ENCODE measurements at regions not wholly inside any gene's neighbourhood (a gene's known extent, or its start where the extent isn't known, plus 50 kb on each side); places are given as distances from the start of the nearest gene placed in this dataset.

- no peak for DNase-seq (ENCODE audit: low read depth)
- H3K4me3 ChIP-seq (ENCODE audit: low read depth, low read length), result no peak overlapping the region
- TF ChIP-seq CTCF (IDR thresholded peaks at IDR 0.05; ENCODE audit: insufficient read depth, low read depth, low read length), result no peak
Observed at GRCh38 chr15:99921101-99921500, 187.9 kb upstream of the LYSMD4 start.

GRCh38 chr15:99918072-99918471 lies 184.8 kb upstream of the LYSMD4 start:
- H3K4me3 ChIP-seq (ENCODE audit: low read depth, low read length), result no peak overlapping the region
- TF ChIP-seq CTCF (IDR thresholded peaks at IDR 0.05; ENCODE audit: insufficient read depth, low read depth, low read length), result no peak
- DNase-seq (ENCODE audit: low read depth), result no peak

GRCh38 chr15:99917252-99917651 lies 184.0 kb upstream of the LYSMD4 start:
- DNase-seq (ENCODE audit: low read depth), result no peak
- no peak for TF ChIP-seq CTCF (IDR thresholded peaks at IDR 0.05; ENCODE audit: insufficient read depth, low read depth, low read length)
- no peak overlapping the region for H3K4me3 ChIP-seq (ENCODE audit: low read depth, low read length)

- TF ChIP-seq CTCF (IDR thresholded peaks at IDR 0.05; ENCODE audit: insufficient read depth, low read depth, low read length), result no peak
- no peak overlapping the region for H3K4me3 ChIP-seq (ENCODE audit: low read depth, low read length)
- no peak for DNase-seq (ENCODE audit: low read depth)
Observed at GRCh38 chr15:99916668-99917223, 183.5 kb upstream of the LYSMD4 start.

GRCh38 chr15:99914723-99915122 lies 181.5 kb upstream of the LYSMD4 start:
- no peak for TF ChIP-seq CTCF (IDR thresholded peaks at IDR 0.05; ENCODE audit: insufficient read depth, low read depth, low read length)
- no peak for DNase-seq (ENCODE audit: low read depth)
- no peak overlapping the region for H3K4me3 ChIP-seq (ENCODE audit: low read depth, low read length)

GRCh38 chr15:99911816-99912215 lies 178.6 kb upstream of the LYSMD4 start:
- no peak for TF ChIP-seq CTCF (IDR thresholded peaks at IDR 0.05; ENCODE audit: insufficient read depth, low read depth, low read length)
- no peak overlapping the region for H3K4me3 ChIP-seq (ENCODE audit: low read depth, low read length)
- DNase-seq (ENCODE audit: low read depth), result peak; percentile 3

All from fibroblast of villous mesenchyme (primary cell).